ENCODE measurements at regions not wholly inside any gene's neighbourhood (a gene's known extent, or its start where the extent isn't known, plus 50 kb on each side); places are given as distances from the start of the nearest gene placed in this dataset.

DNA sequence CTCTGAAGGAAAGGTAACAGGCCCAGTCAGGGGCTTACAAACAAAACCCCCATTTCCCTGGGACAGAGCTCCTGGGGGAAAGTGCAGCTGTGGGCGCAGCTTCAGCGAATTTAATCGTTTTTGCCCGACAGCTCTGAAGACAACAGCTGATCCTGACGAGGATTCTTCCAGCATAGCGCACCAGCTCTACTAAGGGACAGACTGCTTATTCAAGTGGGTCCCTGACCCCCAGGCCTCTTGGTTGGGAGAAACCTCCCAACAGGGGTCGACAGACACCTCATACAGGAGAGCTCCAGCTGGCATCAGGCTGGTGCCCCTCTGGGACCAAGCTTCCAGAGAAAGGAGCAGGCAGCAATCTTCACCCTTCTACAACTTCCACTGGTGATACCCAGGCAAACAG is 486.7 kb downstream of the PRR32 start:
- WGBS, 2 donors: 90% methylated on average over 4 of the region's 7 CpGs; no CpG with 5 or more reads in 1 of the 2 donors
- no peak overlapping the region for H3K27ac ChIP-seq
- H3K4me3 ChIP-seq: no peak overlapping the region
- intact Hi-C loops (cut with DNase I): no loop called here
- H3K36me3 ChIP-seq: no peaks in the 10 kb centered on the region
- DNase-seq: no peak
- no peaks in the 10 kb centered on the region for H3K4me1 ChIP-seq
- no peaks in the 10 kb centered on the region for H3K9me3 ChIP-seq
- H3K27me3 ChIP-seq: no peaks in the 10 kb centered on the region
- TF ChIP-seq CTCF (IDR thresholded peaks at IDR 0.05): no peak
- TF ChIP-seq POLR2A (IDR thresholded peaks at IDR 0.05): no peak

- H3K4me3 ChIP-seq: no peak overlapping the region
- H3K9me3 ChIP-seq: no peaks in the 10 kb centered on the region
- TF ChIP-seq POLR2A (IDR thresholded peaks at IDR 0.05) (no peak), CTCF (IDR thresholded peaks at IDR 0.05) (no peak)
- 59 to 62% methylated on average over 1 of the region's 1 CpG for WGBS, 2 donors
- intact Hi-C loops (cut with DNase I): no loop called here
- H3K27ac ChIP-seq: no peak overlapping the region
- DNase-seq: no peak
- no peaks in the 10 kb centered on the region for H3K27me3 ChIP-seq
- H3K36me3 ChIP-seq: no peaks in the 10 kb centered on the region
- H3K4me1 ChIP-seq: no peaks in the 10 kb centered on the region
Measured at GRCh38 chrX:127313635-127314034, 494.1 kb downstream of the PRR32 start.

DNA sequence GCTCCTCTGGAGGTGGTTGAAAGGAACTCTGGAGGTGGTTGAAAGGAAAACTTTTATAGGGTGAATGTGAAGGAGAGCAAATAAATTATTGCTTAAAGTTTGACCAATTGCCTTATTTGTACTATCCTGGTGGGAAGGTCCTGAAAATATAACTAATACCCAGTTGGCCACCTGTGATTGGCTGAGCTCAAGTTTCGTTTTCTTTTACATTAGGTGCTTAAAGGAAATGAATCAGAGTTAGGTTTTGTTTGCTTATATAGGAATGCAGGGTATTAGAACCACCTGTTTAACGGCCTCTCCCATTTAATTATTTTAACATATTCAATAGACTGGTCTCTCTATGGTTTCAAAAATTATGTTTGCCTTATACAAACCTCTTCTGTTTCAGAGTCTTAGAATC is 497.6 kb downstream of the PRR32 start:
- no peak for DNase-seq
- intact Hi-C loops (cut with DNase I): no loop called here
- Histone ChIP-seq H3K4me1 (no peaks in the 10 kb centered on the region), H3K4me3 (no peak overlapping the region), H3K27ac (no peak overlapping the region), H3K36me3 (no peaks in the 10 kb centered on the region), H3K27me3 (no peaks in the 10 kb centered on the region), H3K9me3 (no peaks in the 10 kb centered on the region)
- TF ChIP-seq POLR2A (IDR thresholded peaks at IDR 0.05) (no peak), CTCF (IDR thresholded peaks at IDR 0.05) (no peak)
- 16 to 33% methylated on average over 2 of the region's 2 CpGs for WGBS, 2 donors

DNA sequence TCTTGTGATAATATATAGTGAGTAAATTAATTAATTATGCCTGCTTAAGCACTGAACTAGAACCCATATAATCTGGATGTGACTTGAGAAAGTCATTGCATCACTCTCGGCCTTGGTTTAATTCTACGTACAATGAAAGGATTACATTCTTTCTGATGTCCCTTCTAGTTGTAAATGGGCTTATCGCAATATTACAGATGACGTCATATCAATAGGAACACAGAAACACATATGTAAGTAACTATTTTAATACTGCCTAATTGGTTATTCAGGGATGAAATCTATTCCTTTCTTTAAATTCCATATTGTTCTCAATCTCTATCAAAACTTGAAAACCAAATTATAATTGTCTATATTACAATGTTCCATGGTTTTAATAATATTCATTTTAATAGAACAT is 504.6 kb downstream of the PRR32 start:
- H3K9me3 ChIP-seq: no peaks in the 10 kb centered on the region
- no peak for TF ChIP-seq POLR2A (IDR thresholded peaks at IDR 0.05)
- TF ChIP-seq CTCF (IDR thresholded peaks at IDR 0.05): no peak
- no peaks in the 10 kb centered on the region for H3K36me3 ChIP-seq
- no peaks in the 10 kb centered on the region for H3K27me3 ChIP-seq
- H3K27ac ChIP-seq: no peak overlapping the region
- 75 to 83% methylated on average over 4 of the region's 4 CpGs for WGBS, 2 donors
- no peak overlapping the region for H3K4me3 ChIP-seq
- intact Hi-C loops (cut with DNase I): no loop called here
- no peak for DNase-seq
- H3K4me1 ChIP-seq: no peaks in the 10 kb centered on the region
